ENCODE measurements at regions not wholly inside any gene's neighbourhood (a gene's known extent, or its start where the extent isn't known, plus 50 kb on each side); places are given as distances from the start of the nearest gene placed in this dataset.

DNA sequence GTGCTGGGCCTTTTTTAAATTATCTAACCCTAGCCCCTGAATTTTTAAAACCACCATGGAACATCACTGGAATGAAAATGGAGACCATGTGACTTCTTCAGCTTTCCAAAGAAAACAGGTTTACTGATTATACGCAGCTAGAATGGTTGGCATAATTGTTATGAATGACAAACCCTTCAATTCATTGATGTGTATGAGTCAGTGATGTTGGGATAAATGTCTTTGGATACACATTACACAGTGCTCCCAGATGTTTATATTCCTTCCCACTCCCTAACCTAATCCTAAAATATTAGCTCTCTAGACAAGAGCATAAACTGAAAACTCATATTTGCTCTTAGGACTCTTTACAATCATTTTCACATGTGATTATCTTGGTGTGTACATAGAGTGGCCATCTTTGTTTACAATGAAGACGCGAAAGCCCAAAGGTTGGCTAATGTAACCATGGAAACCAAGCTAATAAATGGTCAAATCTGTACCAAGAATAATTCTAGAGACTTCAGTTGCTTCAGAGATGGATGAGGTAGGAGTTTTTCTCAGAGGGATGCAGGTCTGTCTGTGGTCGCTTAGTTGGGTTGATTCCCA lies 131.2 kb upstream of the HMHB1 start (continued):
- TF ChIP-seq PCBP1 (IDR thresholded peaks at IDR 0.05; ENCODE audit: borderline replicate concordance, low read depth, low read length), result no peak
- no peak for TF ChIP-seq ZNF446 (CRISPR knock-in tag; IDR thresholded peaks at IDR 0.05)
- peak; percentile 74 for TF ChIP-seq YY1 (IDR thresholded peaks at IDR 0.05; ENCODE audit: insufficient read depth, insufficient replicate concordance, low read depth, low read length)
- TF ChIP-seq NFYC (CRISPR knock-in tag; IDR thresholded peaks at IDR 0.05), result no peak
- TF ChIP-seq ZBTB49 (CRISPR knock-in tag; IDR thresholded peaks at IDR 0.05; ENCODE audit: borderline replicate concordance), result no peak
- peak; percentile 88 for TF ChIP-seq TBX3 (IDR thresholded peaks at IDR 0.05; ENCODE audit: borderline replicate concordance)
- TF ChIP-seq ATF1 (CRISPR knock-in tag; IDR thresholded peaks at IDR 0.05), result peak; percentile 15; the same call in 1 of the 2 replicates
- no peak for TF ChIP-seq ZNF674 (CRISPR knock-in tag; IDR thresholded peaks at IDR 0.05; ENCODE audit: low read depth)
- TF ChIP-seq SMARCC2 (IDR thresholded peaks at IDR 0.05), result no peak
- no peak for TF ChIP-seq ZNF839 (CRISPR knock-in tag; IDR thresholded peaks at IDR 0.05; ENCODE audit: borderline replicate concordance)
- TF ChIP-seq ZNF737 (CRISPR knock-in tag; IDR thresholded peaks at IDR 0.05; ENCODE audit: borderline replicate concordance), result no peak
- TF ChIP-seq ZFP36 (IDR thresholded peaks at IDR 0.05; ENCODE audit: borderline replicate concordance, low read depth, low read length, partially characterized antibody), result no peak
- 0 out of 2 replicates have a peak, but pooled peaks have one; percentile 54 for TF ChIP-seq ZGPAT (CRISPR knock-in tag; IDR thresholded peaks at IDR 0.05)
- TF ChIP-seq ZNF431 (CRISPR knock-in tag; IDR thresholded peaks at IDR 0.05; ENCODE audit: borderline replicate concordance, low read depth), result no peak
- TF ChIP-seq GFI1 (CRISPR knock-in tag; IDR thresholded peaks at IDR 0.05; ENCODE audit: borderline replicate concordance), result peak; percentile 63; the same call in 1 of the 2 replicates
- TF ChIP-seq ZNF556 (CRISPR knock-in tag; IDR thresholded peaks at IDR 0.05; ENCODE audit: borderline replicate concordance), result no peak
- TF ChIP-seq ZNF503 (CRISPR knock-in tag; IDR thresholded peaks at IDR 0.05), result peak; percentile 79; the same call in 1 of the 2 replicates
- TF ChIP-seq ZNF207 (IDR thresholded peaks at IDR 0.05; ENCODE audit: borderline replicate concordance), result no peak
- TF ChIP-seq EEA1 (CRISPR knock-in tag; IDR thresholded peaks at IDR 0.05; ENCODE audit: borderline replicate concordance), result no peak
- no peak for TF ChIP-seq ZNF768 (CRISPR knock-in tag; IDR thresholded peaks at IDR 0.05)
- TF ChIP-seq ZNF101 (CRISPR knock-in tag; IDR thresholded peaks at IDR 0.05; ENCODE audit: borderline replicate concordance, low read depth), result no peak
- no peak for TF ChIP-seq NR1H2 (CRISPR knock-in tag; IDR thresholded peaks at IDR 0.05; ENCODE audit: borderline replicate concordance, low read depth)
- TF ChIP-seq ZNF180 (CRISPR knock-in tag; IDR thresholded peaks at IDR 0.05; ENCODE audit: borderline replicate concordance, low read depth), result no peak
- TF ChIP-seq ZNF20 (CRISPR knock-in tag; IDR thresholded peaks at IDR 0.05), result no peak
- peak; percentile 74; the same call in 1 of the 2 replicates for TF ChIP-seq HNF4G (IDR thresholded peaks at IDR 0.05; ENCODE audit: borderline replicate concordance, low read depth, low read length)
- TF ChIP-seq HNF4G (CRISPR knock-in tag; IDR thresholded peaks at IDR 0.05; ENCODE audit: borderline replicate concordance, low read depth), result 0 out of 2 replicates have a peak, but pooled peaks have one; percentile 36

All from HepG2 (cell line).